NCI-H524 treated with DMSO at 0.1 percent for 48 hours (cell line): ENCODE measurements at regions not wholly inside any gene's neighbourhood (a gene's known extent, or its start where the extent isn't known, plus 50 kb on each side); places are given as distances from the start of the nearest gene placed in this dataset.
"Not testable (repeated sequence)": the region's sequence is repeated elsewhere in the genome, so short reads cannot be mapped to it uniquely, and the experiment has no call there.

ENCODE experiments used
- DNase-seq: peaks from one replicate; lab custom pipeline; 2025; lab: John Stamatoyannopoulos, UW

GRCh38 chr12:124381456-124382296, 86.8 kb downstream of the RFLNA start:
- no peak for DNase-seq

GRCh38 chr12:124380796-124381455, 86.0 kb downstream of the RFLNA start:
- no peak for DNase-seq

GRCh38 chr12:124379938-124380754, 85.3 kb downstream of the RFLNA start:
- DNase-seq, result no peak

DNA sequence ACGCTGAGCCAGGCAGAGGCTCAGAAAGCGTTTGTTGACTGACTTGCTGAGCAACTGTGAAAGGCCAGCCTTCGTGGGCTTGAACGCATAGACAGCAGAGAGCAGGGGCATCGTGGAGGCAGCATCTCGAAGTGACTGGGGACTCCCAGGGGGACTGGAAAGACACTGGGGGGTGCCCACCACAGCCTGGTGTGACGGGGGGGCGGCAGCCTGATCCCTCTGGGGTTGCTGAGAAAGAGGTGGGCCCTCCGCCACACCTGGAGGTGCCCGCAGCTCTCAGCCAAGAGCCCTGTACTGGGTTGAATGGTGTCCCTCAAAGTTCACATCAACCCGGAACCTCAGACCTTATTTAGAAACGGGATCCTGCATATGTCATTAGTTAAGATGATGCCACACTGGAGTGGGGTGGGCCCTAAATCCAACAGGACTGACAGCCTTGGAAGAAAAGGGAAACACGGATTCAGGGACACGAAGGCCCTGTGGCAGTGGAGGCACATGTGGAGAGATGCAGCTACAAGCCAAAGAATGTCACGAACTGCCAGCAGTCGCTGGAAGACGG, 84.6 kb downstream of the RFLNA start:
- DNase-seq, result no peak

DNA sequence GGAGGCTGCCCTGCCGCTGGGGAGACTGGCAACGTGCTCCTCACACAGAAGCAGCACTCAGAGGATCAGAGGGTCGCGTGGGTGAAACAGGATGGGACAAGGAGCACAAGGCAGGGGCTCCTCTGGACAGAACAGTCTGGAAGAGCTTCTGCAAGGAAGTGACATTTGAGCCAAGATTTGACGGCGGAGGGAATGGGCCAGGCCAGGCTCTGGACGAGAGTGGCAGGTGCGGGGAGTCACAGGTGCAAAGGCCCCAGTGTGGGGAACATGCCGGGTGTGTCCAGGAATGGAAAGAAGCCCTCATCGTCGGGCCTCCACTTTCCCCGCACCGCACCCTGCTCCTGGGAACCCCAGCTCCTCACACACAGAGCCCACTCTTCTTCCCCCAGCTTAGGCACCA, 84.0 kb downstream of the RFLNA start:
- no peak for DNase-seq

DNA sequence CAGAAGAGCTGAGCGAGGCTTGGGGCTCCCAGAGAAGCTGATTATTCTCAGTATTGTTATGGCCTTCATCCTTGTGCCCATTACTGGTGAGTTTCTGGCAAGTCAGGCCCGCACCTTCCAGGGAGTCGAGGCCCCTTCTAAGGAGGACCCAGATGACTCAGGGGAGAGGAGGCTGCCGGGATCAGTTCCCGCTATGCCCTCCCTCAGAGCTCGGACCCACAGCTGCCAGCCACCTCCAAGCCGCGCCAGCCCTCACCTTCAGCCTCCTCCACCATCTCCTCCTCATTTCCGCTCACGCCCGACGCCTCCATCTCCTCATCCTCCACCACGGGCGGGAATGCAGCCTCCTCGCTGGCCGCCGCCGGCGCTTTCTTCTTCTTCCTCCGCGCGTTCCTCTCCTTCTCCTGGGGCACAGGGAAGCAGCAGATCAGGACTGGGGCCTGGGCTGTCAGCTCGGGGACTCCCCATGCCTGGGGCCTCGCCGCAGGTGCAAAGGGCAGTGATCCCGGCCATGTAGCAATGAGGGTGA, 83.2 kb downstream of the RFLNA start:
- no peak for DNase-seq

DNA sequence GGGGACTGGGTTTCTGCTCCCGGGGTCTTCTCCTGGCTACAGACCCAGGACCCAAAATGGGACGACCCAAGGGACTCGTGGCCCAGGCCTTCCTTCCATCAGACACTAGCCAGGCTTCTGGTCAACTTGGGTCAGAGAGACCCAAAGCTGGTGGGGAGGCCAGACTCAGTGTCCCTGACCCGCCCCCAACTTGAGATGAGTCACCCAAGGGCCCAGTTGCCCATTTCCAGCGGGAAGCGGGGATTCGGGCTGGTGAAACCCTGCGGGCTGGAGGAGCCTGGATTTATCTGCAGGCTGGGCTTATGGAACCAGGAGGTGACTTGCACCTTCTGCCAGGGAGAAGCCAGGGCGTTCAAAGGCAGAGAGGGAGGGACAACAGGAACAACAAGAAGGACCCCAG, 81.5 kb downstream of the RFLNA start:
- no peak for DNase-seq

GRCh38 chr12:124375789-124376175, 80.9 kb downstream of the RFLNA start:
- no peak for DNase-seq

- no peak for DNase-seq
These were observed 80.4 kb downstream of the RFLNA start for GRCh38 chr12:124375141-124375788.

- DNase-seq, result no peak
These were observed 79.7 kb downstream of the RFLNA start for GRCh38 chr12:124374567-124374966.

GRCh38 chr12:124374147-124374546, 79.3 kb downstream of the RFLNA start:
- DNase-seq, result no peak

GRCh38 chr12:124373701-124374100, 78.8 kb downstream of the RFLNA start:
- DNase-seq, result not testable (repeated sequence)

- no peak for DNase-seq
These were observed 77.9 kb downstream of the RFLNA start for GRCh38 chr12:124372831-124373230.

- no peak for DNase-seq
These were observed 77.2 kb downstream of the RFLNA start for GRCh38 chr12:124371970-124372555.

DNA sequence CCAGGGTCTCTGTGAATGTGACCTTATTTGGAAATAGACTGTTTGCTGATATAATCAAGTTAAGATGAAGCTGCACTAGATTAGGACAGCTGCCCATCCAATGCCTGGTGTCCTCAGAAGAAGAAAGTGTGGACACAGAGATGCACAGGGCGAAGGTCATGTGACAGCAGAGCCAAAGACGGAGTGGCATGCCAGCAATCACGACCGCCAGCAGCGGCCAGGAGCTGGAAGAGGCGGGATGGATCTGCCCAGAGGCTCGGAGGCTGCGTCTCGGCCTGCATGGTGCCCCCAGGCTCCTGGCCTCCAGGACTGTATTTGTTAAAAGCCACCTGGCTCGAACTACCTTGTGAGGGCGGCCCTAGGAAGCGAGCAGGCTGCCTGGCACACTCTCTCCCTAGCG, 76.5 kb downstream of the RFLNA start:
- DNase-seq, result no peak

GRCh38 chr12:124370851-124371250, 76.0 kb downstream of the RFLNA start:
- no peak for DNase-seq

- DNase-seq, result no peak
These were observed 75.5 kb downstream of the RFLNA start for GRCh38 chr12:124370384-124370783.

GRCh38 chr12:124369827-124370378, 75.0 kb downstream of the RFLNA start:
- DNase-seq, result no peak

GRCh38 chr12:124369055-124369826, 74.3 kb downstream of the RFLNA start:
- no peak for DNase-seq

DNA sequence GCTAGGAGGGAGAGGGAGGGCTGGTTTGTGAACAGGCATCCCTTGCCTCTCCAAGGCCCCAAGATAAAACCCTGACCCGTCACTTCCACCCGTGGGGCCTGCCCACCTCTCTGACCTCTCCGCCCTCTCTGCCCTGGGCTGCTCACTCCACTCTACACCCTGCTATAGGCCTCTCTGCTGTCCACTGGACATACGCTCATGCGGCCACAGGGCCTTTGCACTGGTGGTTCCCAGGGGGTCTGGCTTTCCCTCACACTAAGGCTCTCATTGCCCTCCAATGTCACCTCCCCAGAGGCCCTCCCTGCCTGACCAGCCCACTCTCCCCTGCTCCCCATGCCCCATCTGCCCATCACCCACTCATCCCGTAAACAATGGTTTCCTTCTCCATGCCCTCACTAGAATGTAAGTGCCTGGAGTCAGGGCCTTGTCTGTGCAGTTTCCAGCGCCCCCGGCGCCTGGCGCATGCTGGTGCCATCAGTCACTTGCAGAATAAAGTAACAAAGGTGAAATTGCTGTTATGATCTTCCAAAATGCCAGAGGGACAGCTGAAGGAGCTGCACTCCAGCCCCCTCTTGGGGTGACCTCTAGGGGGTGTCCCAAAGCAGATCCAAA, 73.6 kb downstream of the RFLNA start:
- no peak for DNase-seq
